GM12878 (cell line): ENCODE measurements at regions not wholly inside any gene's neighbourhood (a gene's known extent, or its start where the extent isn't known, plus 50 kb on each side); places are given as distances from the start of the nearest gene placed in this dataset.

Experiments
- ATAC-seq: fragments of 200-7000 bp; cut with Tn5 transposase; 3 replicates; pipeline ENCODE4 v1.9.1; 2020; ENCODE audit warnings: mild to moderate bottlenecking, moderate library complexity
- BruUV-seq: library from RNA; stranded (reverse); fragments of 400-500 nt; replicated peaks from 2 replicates; lab custom pipeline; 2021; lab: Mats Ljungman, UMichigan
- CTCF ChIA-PET: fragments of 300-600 bp; sonication (Branson Sonifier 250); formaldehyde crosslinking; extraction: SDS; loops from one replicate; lab custom pipeline; 2021; ENCODE audit warnings: inconsistent platforms; lab: Yijun Ruan, JAX
- POLR2A ChIA-PET: fragments of 350-600 bp; formaldehyde crosslinking; extraction: SDS; loops from one replicate; lab custom pipeline; 2021; ENCODE audit warnings: inconsistent platforms; lab: Charles Lee
- RAD21 ChIA-PET: fragments of 300-600 bp; sonication (Branson Sonifier 250); formaldehyde crosslinking; loops from one replicate; lab custom pipeline; 2023; ENCODE audit warnings: antibody characterized with exemption; ENCODE audit not compliant: unreplicated experiment; lab: Charles Lee
- SMC1A ChIA-PET: fragments of 300-600 bp; sonication (Branson Sonifier 250); formaldehyde crosslinking; loops from one replicate; lab custom pipeline; 2023; ENCODE audit not compliant: unreplicated experiment, uncharacterized antibody; lab: Charles Lee
- DNase-seq: peaks from one replicate; pipeline ENCODE4 v3.0.0-alpha.2; 2011; ENCODE audit warnings: low read depth, low spot score
- FAIRE-seq: peaks from 3 replicates; lab custom pipeline; 2011; peaks lifted over from hg19 to GRCh38; lab: Jason Lieb, UNC
- H2AFZ ChIP-seq: 2 replicates; pipeline ENCODE4 v1.6.0; 2011; ENCODE audit warnings: low read depth, low read length, control low read depth; ENCODE audit not compliant: control insufficient read depth
- H3K27ac ChIP-seq: 2 replicates; pipeline ENCODE4 v1.5.1; 2011; ENCODE audit warnings: control low read depth; ENCODE audit not compliant: control insufficient read depth, insufficient read depth
- H3K27me3 ChIP-seq, 2 experiments: replicated peaks in 1 of 2; 2 replicates each; pipeline versions ENCODE4 v1.6.0 to v1.6.1; 2011; ENCODE audit warnings: low read length in 1 of 2; ENCODE audit not compliant: control insufficient read depth in 2 of 2, insufficient read depth in 2 of 2
- H3K36me3 ChIP-seq, 2 experiments: 2 replicates each; pipeline ENCODE4 v1.5.1; 2011; ENCODE audit warnings: low read length in 1 of 2; ENCODE audit not compliant: control insufficient read depth in 2 of 2, insufficient read depth in 2 of 2
- H3K4me1 ChIP-seq: 2 replicates; pipeline ENCODE4 v1.6.1; 2011; ENCODE audit warnings: mild to moderate bottlenecking, low read length, moderate library complexity, mixed read lengths; ENCODE audit not compliant: control insufficient read depth, insufficient read depth
- H3K4me2 ChIP-seq: 2 replicates; pipeline ENCODE4 v1.6.0; 2011; ENCODE audit warnings: control low read depth; ENCODE audit not compliant: control insufficient read depth, insufficient read depth
- H3K4me3 ChIP-seq: fragments of 200-600 bp; sonication (generic); 2 replicates; pipeline ENCODE4 v1.5.1; 2016
- H3K79me2 ChIP-seq: 2 replicates; pipeline ENCODE4 v1.6.0; 2011; ENCODE audit warnings: low read length; ENCODE audit not compliant: control insufficient read depth, insufficient read depth
- H3K9ac ChIP-seq: 2 replicates; pipeline ENCODE4 v1.8.0; 2011; ENCODE audit warnings: low read length, control low read depth, mixed read lengths; ENCODE audit not compliant: control insufficient read depth, insufficient read depth
- H3K9me3 ChIP-seq: replicated peaks from 3 replicates; pipeline ENCODE4 v1.5.1; 2011; ENCODE audit warnings: mild to moderate bottlenecking, low read length; ENCODE audit not compliant: control insufficient read depth, insufficient read depth
- H4K20me1 ChIP-seq: 2 replicates; pipeline ENCODE4 v1.6.0; 2011; ENCODE audit not compliant: control insufficient read depth, insufficient read depth
- ASH2L ChIP-seq: fragments of 300-600, 200-600 bp; sonication (generic); IDR thresholded peaks from 2 replicates; pipeline ENCODE4 v1.6.1; 2017; ENCODE audit warnings: low read depth, mild to moderate bottlenecking, borderline replicate concordance
- CEBPB ChIP-seq, 2 experiments: fragments of 150-350 bp in 1 of 2; IDR thresholded peaks; 2 replicates each; pipeline ENCODE4 v1.6.1; 2012 to 2014; ENCODE audit warnings: low read depth in 2 of 2, low read length in 2 of 2, borderline replicate concordance in 1 of 2, inconsistent platforms in 1 of 2
- E2F8 ChIP-seq: fragments of 450-650 bp; IDR thresholded peaks from 2 replicates; pipeline ENCODE4 v1.6.1; 2018; ENCODE audit warnings: mild to moderate bottlenecking, low read depth, moderate library complexity; ENCODE audit not compliant: partially characterized antibody
- FOXM1 ChIP-seq: IDR thresholded peaks from 2 replicates; pipeline ENCODE4 v1.6.1; 2012; ENCODE audit warnings: low read depth, mild to moderate bottlenecking, inconsistent platforms, low read length, moderate library complexity
- MYC ChIP-seq: IDR thresholded peaks from 2 replicates; pipeline ENCODE4 v1.6.1; 2011; ENCODE audit warnings: mild to moderate bottlenecking, low read length, moderate library complexity, inconsistent platforms; ENCODE audit not compliant: insufficient read depth, insufficient replicate concordance, insufficient read length, severe bottlenecking
- POU2F2 ChIP-seq: IDR thresholded peaks from 3 replicates; pipeline ENCODE4 v1.6.1; 2011; ENCODE audit warnings: low read depth, mild to moderate bottlenecking, low read length, borderline replicate concordance
- WGBS: methylation state at CpG from one replicate; pipeline ENCODE4 v1.1.6; 2016; ENCODE audit warnings: low lambda C conversion rate; ENCODE audit not compliant: insufficient replicate concordance, insufficient coverage; ENCODE audit errors: missing lambda C conversion rate; 5-methylcytosine and 5-hydroxymethylcytosine counted together
- in situ Hi-C: fragments of 300-500 bp; cut with MboI; formaldehyde crosslinking; loops from 9 replicates; pipeline ENCODE4 v1.14.3; 2018; ENCODE audit warnings: mixed read lengths
- intact Hi-C: fragments of 100-400 bp; cut with micrococcal nuclease; formaldehyde crosslinking; loops from one replicate; pipeline ENCODE4 v1.14.2; 2022; ENCODE audit not compliant: unreplicated experiment
- TF ChIP-seq, protein P1 (sequence below): IDR thresholded peaks from 2 replicates; pipeline ENCODE4 v1.6.1; 2012; ENCODE audit warnings: improper control_type of control experiment, low read depth, low read length; ENCODE audit not compliant: insufficient replicate concordance
- TF ChIP-seq, protein P2 (sequence below): fragments of 450-650 bp; IDR thresholded peaks from 2 replicates; pipeline ENCODE4 v1.6.1; 2018; ENCODE audit warnings: borderline replicate concordance, mild to moderate bottlenecking; ENCODE audit not compliant: partially characterized antibody
- TF ChIP-seq, protein P3 (sequence below): fragments of 450-650 bp; IDR thresholded peaks from 2 replicates; pipeline ENCODE4 v1.6.1; 2017; ENCODE audit warnings: low read depth, mild to moderate bottlenecking, moderate library complexity

- BruUV-seq: no TSS peak
- ATAC-seq: no peak; the same call in 2 of the 3 replicates
- TF ChIP-seq POU2F2 (no peak), FOXM1 (no peak), E2F8 (no peak), MYC (no peak), ASH2L (no peak), CEBPB (IDR thresholded peaks at IDR 0.05; ENCODE audit: borderline replicate concordance in 1 of 2, low read depth in 2 of 2, low read length in 2 of 2) (no peak)
- TF ChIP-seq, protein P1, sequence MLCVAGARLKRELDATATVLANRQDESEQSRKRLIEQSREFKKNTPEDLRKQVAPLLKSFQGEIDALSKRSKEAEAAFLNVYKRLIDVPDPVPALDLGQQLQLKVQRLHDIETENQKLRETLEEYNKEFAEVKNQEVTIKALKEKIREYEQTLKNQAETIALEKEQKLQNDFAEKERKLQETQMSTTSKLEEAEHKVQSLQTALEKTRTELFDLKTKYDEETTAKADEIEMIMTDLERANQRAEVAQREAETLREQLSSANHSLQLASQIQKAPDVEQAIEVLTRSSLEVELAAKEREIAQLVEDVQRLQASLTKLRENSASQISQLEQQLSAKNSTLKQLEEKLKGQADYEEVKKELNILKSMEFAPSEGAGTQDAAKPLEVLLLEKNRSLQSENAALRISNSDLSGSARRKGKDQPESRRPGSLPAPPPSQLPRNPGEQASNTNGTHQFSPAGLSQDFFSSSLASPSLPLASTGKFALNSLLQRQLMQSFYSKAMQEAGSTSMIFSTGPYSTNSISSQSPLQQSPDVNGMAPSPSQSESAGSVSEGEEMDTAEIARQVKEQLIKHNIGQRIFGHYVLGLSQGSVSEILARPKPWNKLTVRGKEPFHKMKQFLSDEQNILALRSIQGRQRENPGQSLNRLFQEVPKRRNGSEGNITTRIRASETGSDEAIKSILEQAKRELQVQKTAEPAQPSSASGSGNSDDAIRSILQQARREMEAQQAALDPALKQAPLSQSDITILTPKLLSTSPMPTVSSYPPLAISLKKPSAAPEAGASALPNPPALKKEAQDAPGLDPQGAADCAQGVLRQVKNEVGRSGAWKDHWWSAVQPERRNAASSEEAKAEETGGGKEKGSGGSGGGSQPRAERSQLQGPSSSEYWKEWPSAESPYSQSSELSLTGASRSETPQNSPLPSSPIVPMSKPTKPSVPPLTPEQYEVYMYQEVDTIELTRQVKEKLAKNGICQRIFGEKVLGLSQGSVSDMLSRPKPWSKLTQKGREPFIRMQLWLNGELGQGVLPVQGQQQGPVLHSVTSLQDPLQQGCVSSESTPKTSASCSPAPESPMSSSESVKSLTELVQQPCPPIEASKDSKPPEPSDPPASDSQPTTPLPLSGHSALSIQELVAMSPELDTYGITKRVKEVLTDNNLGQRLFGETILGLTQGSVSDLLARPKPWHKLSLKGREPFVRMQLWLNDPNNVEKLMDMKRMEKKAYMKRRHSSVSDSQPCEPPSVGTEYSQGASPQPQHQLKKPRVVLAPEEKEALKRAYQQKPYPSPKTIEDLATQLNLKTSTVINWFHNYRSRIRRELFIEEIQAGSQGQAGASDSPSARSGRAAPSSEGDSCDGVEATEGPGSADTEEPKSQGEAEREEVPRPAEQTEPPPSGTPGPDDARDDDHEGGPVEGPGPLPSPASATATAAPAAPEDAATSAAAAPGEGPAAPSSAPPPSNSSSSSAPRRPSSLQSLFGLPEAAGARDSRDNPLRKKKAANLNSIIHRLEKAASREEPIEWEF: no peak
- TF ChIP-seq, protein P2, sequence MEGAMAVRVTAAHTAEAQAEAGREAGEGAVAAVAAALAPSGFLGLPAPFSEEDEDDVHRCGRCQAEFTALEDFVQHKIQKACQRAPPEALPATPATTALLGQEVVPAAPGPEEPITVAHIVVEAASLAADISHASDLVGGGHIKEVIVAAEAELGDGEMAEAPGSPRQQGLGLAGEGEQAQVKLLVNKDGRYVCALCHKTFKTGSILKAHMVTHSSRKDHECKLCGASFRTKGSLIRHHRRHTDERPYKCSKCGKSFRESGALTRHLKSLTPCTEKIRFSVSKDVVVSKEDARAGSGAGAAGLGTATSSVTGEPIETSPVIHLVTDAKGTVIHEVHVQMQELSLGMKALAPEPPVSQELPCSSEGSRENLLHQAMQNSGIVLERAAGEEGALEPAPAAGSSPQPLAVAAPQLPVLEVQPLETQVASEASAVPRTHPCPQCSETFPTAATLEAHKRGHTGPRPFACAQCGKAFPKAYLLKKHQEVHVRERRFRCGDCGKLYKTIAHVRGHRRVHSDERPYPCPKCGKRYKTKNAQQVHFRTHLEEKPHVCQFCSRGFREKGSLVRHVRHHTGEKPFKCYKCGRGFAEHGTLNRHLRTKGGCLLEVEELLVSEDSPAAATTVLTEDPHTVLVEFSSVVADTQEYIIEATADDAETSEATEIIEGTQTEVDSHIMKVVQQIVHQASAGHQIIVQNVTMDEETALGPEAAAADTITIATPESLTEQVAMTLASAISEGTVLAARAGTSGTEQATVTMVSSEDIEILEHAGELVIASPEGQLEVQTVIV: no peak
- TF ChIP-seq, protein P3, sequence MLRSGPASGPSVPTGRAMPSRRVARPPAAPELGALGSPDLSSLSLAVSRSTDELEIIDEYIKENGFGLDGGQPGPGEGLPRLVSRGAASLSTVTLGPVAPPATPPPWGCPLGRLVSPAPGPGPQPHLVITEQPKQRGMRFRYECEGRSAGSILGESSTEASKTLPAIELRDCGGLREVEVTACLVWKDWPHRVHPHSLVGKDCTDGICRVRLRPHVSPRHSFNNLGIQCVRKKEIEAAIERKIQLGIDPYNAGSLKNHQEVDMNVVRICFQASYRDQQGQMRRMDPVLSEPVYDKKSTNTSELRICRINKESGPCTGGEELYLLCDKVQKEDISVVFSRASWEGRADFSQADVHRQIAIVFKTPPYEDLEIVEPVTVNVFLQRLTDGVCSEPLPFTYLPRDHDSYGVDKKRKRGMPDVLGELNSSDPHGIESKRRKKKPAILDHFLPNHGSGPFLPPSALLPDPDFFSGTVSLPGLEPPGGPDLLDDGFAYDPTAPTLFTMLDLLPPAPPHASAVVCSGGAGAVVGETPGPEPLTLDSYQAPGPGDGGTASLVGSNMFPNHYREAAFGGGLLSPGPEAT: no peak
Measured at GRCh38 chr1:181356505-181357340, 126.6 kb upstream of the CACNA1E start.

More at GRCh38 chr1:181356505-181357340, 126.6 kb upstream of the CACNA1E start:
- in situ Hi-C loops (no loop called here), intact Hi-C loops (no loop called here)
- H2AFZ ChIP-seq: no peak overlapping the region
- H3K36me3 ChIP-seq: no peaks in the 10 kb centered on the region
- POLR2A ChIA-PET: no interaction called here
- no peak overlapping the region for H3K4me2 ChIP-seq
- H3K9ac ChIP-seq: no peak overlapping the region
- H3K4me3 ChIP-seq: no peak overlapping the region
- H3K79me2 ChIP-seq: no peaks in the 10 kb centered on the region
- H3K27ac ChIP-seq: no peak overlapping the region
- SMC1A ChIA-PET: interaction anchor here (0.6 kb wide), 1 partner anchor 190 kb away, joined by 3 read pairs; no protein-coding TSS in a partner anchor
- H3K27me3 ChIP-seq: 0 out of 4 replicates have a peak, but pooled peaks cover 0 to 4% of the 10 kb centered on the region in 2 experiments
- H3K4me1 ChIP-seq: no peaks in the 10 kb centered on the region
- DNase-seq (no peak), FAIRE-seq (no peak)
- CTCF ChIA-PET: no interaction called here
- 20% methylated on average over 11 of the region's 11 CpGs for WGBS
- no peaks in the 10 kb centered on the region for H4K20me1 ChIP-seq
- H3K9me3 ChIP-seq: no peaks in the 10 kb centered on the region
- RAD21 ChIA-PET: no interaction called here
